22Rv1 (cell line): ENCODE measurements at regions not wholly inside any gene's neighbourhood (a gene's known extent, or its start where the extent isn't known, plus 50 kb on each side); places are given as distances from the start of the nearest gene placed in this dataset.

ENCODE experiments used
- CTCF ChIP-seq: fragments of 450-650 bp; IDR thresholded peaks from 2 replicates; pipeline ENCODE4 v1.5.1; 2017; ENCODE audit warnings: mild to moderate bottlenecking
- ZFX ChIP-seq: fragments of 450-650 bp; IDR thresholded peaks from 2 replicates; pipeline ENCODE4 v1.6.1; 2017; ENCODE audit warnings: antibody characterized with exemption, borderline replicate concordance

DNA sequence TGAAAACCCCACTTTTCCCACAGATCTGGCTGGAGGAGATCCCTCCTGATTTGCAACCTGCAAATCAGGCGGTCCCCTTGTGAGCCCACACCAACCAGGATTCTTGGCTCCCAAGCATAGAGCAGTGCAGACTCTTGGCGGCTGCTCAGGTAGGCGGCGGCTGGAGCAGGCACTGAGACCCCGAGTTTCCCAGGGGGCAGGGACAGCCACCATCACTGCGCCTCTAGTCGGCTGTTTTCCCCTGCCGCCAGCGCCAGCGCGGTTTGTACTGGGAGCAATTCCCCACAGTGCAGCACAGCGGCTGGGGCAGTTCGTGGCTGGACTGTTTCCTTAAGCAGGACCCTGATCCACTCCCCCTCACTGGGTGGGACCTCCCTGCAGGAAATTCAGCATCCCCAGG, 323.3 kb downstream of the TRIB2 start:
- no peak for TF ChIP-seq CTCF
- TF ChIP-seq ZFX = no peak
